Right lobe of liver (tissue), 6 donors: ENCODE measurements at regions not wholly inside any gene's neighbourhood (a gene's known extent, or its start where the extent isn't known, plus 50 kb on each side); places are given as distances from the start of the nearest gene placed in this dataset.
"Not testable (repeated sequence)": the region's sequence is repeated elsewhere in the genome, so short reads cannot be mapped to it uniquely, and the experiment has no call there.

Experiments used
- ATAC-seq, 4 donors: fragments of 200-7000 bp; cut with Tn5 transposase; one replicate each; pipeline ENCODE4 v1.9.1; 2020; ENCODE audit warnings: mild to moderate bottlenecking in 4 of 4, moderate library complexity in 4 of 4
- DNase-seq, 3 donors: peaks; one replicate each; pipeline ENCODE4 v3.0.0-alpha.2; 2020
- H3K27ac ChIP-seq, 3 donors: fragments of 200-600 bp; one replicate each; pipeline ENCODE4 v1.8.0; 2022
- H3K27me3 ChIP-seq, 2 donors: fragments of 200-600 bp; one replicate each; pipeline ENCODE4 v1.8.0; 2022
- H3K36me3 ChIP-seq, 4 donors: fragments of 200-600 bp; sonication (generic) in 1 of 4; one replicate each; pipeline versions ENCODE4 v1.5.1 to v1.8.0; 2017 to 2022; ENCODE audit warnings: control low read depth in 1 of 4
- H3K4me1 ChIP-seq, 4 donors: fragments of 200-600 bp; sonication (generic) in 1 of 4; one replicate each; pipeline versions ENCODE4 v1.5.1 to v1.8.0; 2017 to 2022; ENCODE audit warnings: control low read depth in 1 of 4
- H3K4me3 ChIP-seq, 3 donors: fragments of 200-600 bp; one replicate each; pipeline ENCODE4 v1.8.0; 2022
- H3K9me3 ChIP-seq, 4 donors: fragments of 200-600 bp; sonication (generic) in 1 of 4; one replicate each; pipeline versions ENCODE4 v1.5.1 to v1.8.0; 2017 to 2022; ENCODE audit warnings: control low read depth in 1 of 4
- POLR2A ChIP-seq: fragments of 450-650 bp; IDR thresholded peaks from one replicate; pipeline ENCODE4 v1.6.1; 2017; ENCODE audit warnings: antibody characterized with exemption, mild to moderate bottlenecking
- WGBS: methylation state at CpG from one replicate; pipeline ENCODE4 v1.1.6; 2018; ENCODE audit warnings: low coverage, low lambda C conversion rate; ENCODE audit not compliant: insufficient coverage; ENCODE audit errors: missing lambda C conversion rate; 5-methylcytosine and 5-hydroxymethylcytosine counted together
- intact Hi-C, 2 donors: fragments of 100-400 bp; cut with DNase I; formaldehyde crosslinking; loops; one replicate each; pipeline versions ENCODE4 v1.11.2 to v1.14.1; 2022
- TF ChIP-seq, protein P1 (sequence below), 4 donors: fragments of 200-600 bp in 3 of 4; fragments of 450-650 bp in 1 of 4; IDR thresholded peaks; one replicate each; pipeline versions ENCODE4 v1.5.1 to v1.8.0; 2016 to 2022; ENCODE audit warnings: antibody characterized with exemption in 4 of 4, mild to moderate bottlenecking in 2 of 4
- donor health status: DM: no; HTN: yes; CAD: no.
- donor health status: DM: no; HTN: no; CAD: no.
- donor health status: DM: no; HTN: no; CAD: no.
- donor health status: DM: no; HTN: yes; CAD: no.
- donor health status: DM: no; HTN: yes; CAD: no.

DNA sequence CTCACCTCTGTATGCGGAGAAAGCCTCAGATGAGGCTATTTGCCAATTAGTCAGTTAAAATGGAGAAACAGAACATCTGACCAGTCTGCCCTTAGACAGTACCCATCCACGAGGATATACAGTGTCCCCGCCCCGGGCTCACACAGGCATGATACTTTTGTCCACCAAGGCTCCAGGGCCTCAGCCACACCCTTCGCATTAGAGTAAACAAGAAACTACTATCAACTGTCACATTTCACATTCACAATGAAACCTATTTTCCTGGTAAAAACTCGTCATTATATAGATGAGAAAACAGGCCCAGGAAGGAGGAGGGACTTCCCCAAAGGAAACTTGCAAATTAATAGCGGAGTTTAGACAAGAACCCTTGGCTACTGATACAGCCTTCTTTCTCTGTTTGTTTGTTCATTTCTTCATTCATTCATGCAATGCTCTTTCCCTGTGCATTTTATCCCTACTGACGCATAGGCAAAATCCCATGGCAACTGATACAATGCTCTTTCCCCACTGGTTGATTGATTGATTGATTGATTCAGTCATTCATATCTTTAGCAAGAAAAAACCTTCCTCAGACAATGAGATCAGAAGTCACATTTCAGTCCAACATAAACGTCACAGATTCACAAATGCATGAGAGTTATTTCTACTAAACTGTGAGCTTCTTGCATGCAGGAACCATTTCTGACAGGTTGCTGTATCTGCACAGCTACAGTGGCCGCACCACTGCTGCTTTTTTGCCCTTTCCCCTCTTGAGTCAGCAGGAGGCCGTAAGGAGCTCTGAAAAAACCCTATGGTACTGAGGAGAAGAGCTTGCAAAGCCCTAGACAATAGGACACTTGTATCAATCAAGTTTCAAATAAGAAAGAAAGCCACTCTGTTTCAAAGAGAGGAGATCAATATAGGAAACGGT is 777.1 kb downstream of the RNF144A start:
- ATAC-seq, result no peak
- Histone ChIP-seq H3K27ac (no peak overlapping the region), H3K27me3 (no peaks in the 10 kb centered on the region), H3K4me1 (no peaks in the 10 kb centered on the region), H3K4me3 (no peak overlapping the region), H3K36me3 (no peaks in the 10 kb centered on the region), H3K9me3 (no peaks in the 10 kb centered on the region)
- WGBS, result 68% methylated on average over 12 of the region's 12 CpGs
- intact Hi-C loops, result no loop called here
- TF ChIP-seq, protein P1, sequence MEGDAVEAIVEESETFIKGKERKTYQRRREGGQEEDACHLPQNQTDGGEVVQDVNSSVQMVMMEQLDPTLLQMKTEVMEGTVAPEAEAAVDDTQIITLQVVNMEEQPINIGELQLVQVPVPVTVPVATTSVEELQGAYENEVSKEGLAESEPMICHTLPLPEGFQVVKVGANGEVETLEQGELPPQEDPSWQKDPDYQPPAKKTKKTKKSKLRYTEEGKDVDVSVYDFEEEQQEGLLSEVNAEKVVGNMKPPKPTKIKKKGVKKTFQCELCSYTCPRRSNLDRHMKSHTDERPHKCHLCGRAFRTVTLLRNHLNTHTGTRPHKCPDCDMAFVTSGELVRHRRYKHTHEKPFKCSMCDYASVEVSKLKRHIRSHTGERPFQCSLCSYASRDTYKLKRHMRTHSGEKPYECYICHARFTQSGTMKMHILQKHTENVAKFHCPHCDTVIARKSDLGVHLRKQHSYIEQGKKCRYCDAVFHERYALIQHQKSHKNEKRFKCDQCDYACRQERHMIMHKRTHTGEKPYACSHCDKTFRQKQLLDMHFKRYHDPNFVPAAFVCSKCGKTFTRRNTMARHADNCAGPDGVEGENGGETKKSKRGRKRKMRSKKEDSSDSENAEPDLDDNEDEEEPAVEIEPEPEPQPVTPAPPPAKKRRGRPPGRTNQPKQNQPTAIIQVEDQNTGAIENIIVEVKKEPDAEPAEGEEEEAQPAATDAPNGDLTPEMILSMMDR (IDR thresholded peaks at IDR 0.05), result no peak
- no peak for TF ChIP-seq POLR2A
- no peak for DNase-seq

DNA sequence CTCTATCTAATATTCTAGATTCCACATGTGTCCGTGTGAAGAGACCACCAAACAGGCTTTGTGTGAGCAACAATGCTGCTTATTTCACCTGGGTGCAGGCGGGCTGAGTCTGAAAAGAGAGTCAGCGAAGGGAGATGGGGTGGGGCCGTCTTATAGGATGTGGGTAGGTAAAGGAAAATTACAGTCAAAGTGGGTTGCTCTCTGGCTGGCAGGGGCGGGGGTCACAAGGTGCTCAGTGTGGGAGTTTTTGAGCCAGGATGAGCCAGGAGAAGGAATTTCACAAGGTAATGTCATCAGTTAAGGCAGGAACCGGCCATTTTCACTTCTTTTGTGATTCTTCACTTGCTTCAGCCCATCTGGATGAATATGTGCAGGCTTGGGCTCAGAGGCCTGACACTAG is 779.3 kb downstream of the RNF144A start:
- H3K27me3 ChIP-seq, H3K4me3 ChIP-seq, H3K36me3 ChIP-seq, ATAC-seq, H3K4me1 ChIP-seq, intact Hi-C loops, H3K9me3 ChIP-seq, DNase-seq, H3K27ac ChIP-seq: not testable (repeated sequence)
- WGBS, result 67% methylated on average over 6 of the region's 6 CpGs

DNA sequence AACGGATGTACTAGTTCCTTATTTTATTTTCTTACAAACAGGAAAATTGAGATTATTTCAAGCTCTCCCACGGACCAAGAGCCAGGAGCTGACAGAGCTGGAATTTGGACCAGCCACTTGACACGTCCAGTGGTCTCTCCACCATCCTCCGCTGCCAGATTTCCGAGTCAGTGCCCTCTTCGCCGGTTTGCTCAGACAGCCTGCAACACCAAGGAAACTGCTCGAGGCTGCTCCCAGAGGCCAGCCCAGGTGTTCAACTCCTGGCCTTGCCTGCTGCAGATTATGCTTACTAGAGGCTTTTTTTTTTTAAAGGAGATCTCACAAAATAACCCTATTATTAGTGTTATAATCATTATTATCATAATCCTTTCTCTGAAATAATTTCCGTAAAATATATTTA is 779.8 kb downstream of the RNF144A start:
- DNase-seq (no peak), ATAC-seq (no peak)
- Histone ChIP-seq H3K9me3 (no peaks in the 10 kb centered on the region), H3K27ac (no peak overlapping the region), H3K4me1 (no peaks in the 10 kb centered on the region), H3K4me3 (no peak overlapping the region), H3K27me3 (no peaks in the 10 kb centered on the region), H3K36me3 (no peaks in the 10 kb centered on the region)
- 78% methylated on average over 9 of the region's 9 CpGs for WGBS
- TF ChIP-seq, protein P1 (IDR thresholded peaks at IDR 0.05), result no peak
- no peak for TF ChIP-seq POLR2A
- intact Hi-C loops, result no loop called here

DNA sequence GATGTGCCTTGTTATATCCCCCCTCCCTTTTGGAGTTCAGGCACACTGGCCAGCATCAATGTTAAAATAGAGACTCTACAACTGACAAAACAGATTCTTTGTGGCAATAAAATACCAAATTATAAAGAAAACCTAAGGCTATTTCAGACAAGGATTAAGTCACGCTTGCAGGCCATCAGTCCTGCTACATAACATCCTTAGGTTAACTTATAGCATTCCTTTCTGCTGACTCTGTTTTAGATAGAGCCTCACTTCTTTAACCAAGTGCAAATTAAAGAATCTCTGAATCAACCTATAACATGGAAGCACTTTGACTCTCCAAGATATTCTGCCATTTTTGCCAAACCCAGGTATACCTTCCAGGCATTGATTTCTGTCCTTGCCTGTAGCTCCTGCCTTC is 784.6 kb downstream of the RNF144A start:
- H3K4me3 ChIP-seq, result no peak overlapping the region
- 100% methylated on average over 1 of the region's 1 CpG for WGBS
- no peak for ATAC-seq
- no peaks in the 10 kb centered on the region for H3K4me1 ChIP-seq
- no peak for DNase-seq
- H3K27ac ChIP-seq, result no peak overlapping the region
- H3K27me3 ChIP-seq, result no peaks in the 10 kb centered on the region
- H3K36me3 ChIP-seq, result no peaks in the 10 kb centered on the region
- no peak for TF ChIP-seq POLR2A
- TF ChIP-seq, protein P1 (IDR thresholded peaks at IDR 0.05), result no peak
- intact Hi-C loops, result no loop called here
- H3K9me3 ChIP-seq, result no peaks in the 10 kb centered on the region

DNA sequence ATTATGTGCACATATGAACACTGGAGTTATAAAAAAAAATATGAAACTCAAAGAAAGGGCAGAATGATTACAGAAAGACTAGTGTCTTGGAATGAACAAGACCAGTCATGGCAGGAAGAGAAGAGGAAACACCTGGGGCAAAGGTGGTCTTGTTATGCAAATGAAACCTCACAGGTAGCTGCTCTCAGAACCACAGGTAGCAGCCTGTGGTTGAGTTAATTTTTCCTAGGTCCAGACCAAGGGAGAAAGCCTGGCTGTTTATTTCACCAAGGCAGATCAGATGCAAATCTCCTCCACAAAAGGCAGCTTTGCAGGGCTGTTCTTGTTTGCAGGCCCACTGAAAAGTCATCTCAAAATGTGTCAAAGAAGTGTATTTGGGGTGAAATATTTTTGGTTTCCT is 785.8 kb downstream of the RNF144A start:
- Histone ChIP-seq H3K4me3 (no peak overlapping the region), H3K36me3 (no peaks in the 10 kb centered on the region), H3K27me3 (no peaks in the 10 kb centered on the region), H3K27ac (no peak overlapping the region), H3K4me1 (no peaks in the 10 kb centered on the region), H3K9me3 (no peaks in the 10 kb centered on the region)
- TF ChIP-seq, protein P1 (IDR thresholded peaks at IDR 0.05), result no peak
- TF ChIP-seq POLR2A, result no peak
- intact Hi-C loops, result no loop called here
- ATAC-seq (no peak), DNase-seq (no peak)
